ENCODE measurements at regions not wholly inside any gene's neighbourhood (a gene's known extent, or its start where the extent isn't known, plus 50 kb on each side); places are given as distances from the start of the nearest gene placed in this dataset.

- Histone ChIP-seq H3K9me3 (no peaks in the 10 kb centered on the region), H3K36me3 (no peaks in the 10 kb centered on the region), H3K27me3 (no peaks in the 10 kb centered on the region), H3K27ac (no peak overlapping the region), H3K4me3 (no peak overlapping the region), H3K4me1 (no peaks in the 10 kb centered on the region)
- DNase-seq, result no peak
- ATAC-seq, result peak; percentile 79
- TF ChIP-seq, protein P1, sequence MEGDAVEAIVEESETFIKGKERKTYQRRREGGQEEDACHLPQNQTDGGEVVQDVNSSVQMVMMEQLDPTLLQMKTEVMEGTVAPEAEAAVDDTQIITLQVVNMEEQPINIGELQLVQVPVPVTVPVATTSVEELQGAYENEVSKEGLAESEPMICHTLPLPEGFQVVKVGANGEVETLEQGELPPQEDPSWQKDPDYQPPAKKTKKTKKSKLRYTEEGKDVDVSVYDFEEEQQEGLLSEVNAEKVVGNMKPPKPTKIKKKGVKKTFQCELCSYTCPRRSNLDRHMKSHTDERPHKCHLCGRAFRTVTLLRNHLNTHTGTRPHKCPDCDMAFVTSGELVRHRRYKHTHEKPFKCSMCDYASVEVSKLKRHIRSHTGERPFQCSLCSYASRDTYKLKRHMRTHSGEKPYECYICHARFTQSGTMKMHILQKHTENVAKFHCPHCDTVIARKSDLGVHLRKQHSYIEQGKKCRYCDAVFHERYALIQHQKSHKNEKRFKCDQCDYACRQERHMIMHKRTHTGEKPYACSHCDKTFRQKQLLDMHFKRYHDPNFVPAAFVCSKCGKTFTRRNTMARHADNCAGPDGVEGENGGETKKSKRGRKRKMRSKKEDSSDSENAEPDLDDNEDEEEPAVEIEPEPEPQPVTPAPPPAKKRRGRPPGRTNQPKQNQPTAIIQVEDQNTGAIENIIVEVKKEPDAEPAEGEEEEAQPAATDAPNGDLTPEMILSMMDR (IDR thresholded peaks at IDR 0.05), result no peak
- intact Hi-C loops (cut with DNase I), result no loop called here
Measured at GRCh38 chrX:68931345-68931744, 102.5 kb downstream of the EFNB1 start.

- Histone ChIP-seq H3K27me3 (no peaks in the 10 kb centered on the region), H3K27ac (no peak overlapping the region), H3K4me3 (no peak overlapping the region), H3K9me3 (no peaks in the 10 kb centered on the region), H3K36me3 (no peaks in the 10 kb centered on the region), H3K4me1 (no peaks in the 10 kb centered on the region)
- no peak for DNase-seq
- intact Hi-C loops (cut with DNase I), result no loop called here
- TF ChIP-seq, protein P1 (IDR thresholded peaks at IDR 0.05), result no peak
- no peak for ATAC-seq
Measured at GRCh38 chrX:68930542-68931317, 101.9 kb downstream of the EFNB1 start.

- Histone ChIP-seq H3K4me1 (no peaks in the 10 kb centered on the region), H3K36me3 (no peaks in the 10 kb centered on the region), H3K27me3 (no peaks in the 10 kb centered on the region), H3K9me3 (no peaks in the 10 kb centered on the region), H3K4me3 (no peak overlapping the region), H3K27ac (no peak overlapping the region)
- DNase-seq, result no peak
- intact Hi-C loops (cut with DNase I), result no loop called here
- TF ChIP-seq, protein P1 (IDR thresholded peaks at IDR 0.05), result no peak
- peak; percentile 23 for ATAC-seq
Measured at GRCh38 chrX:68929332-68930150, 100.7 kb downstream of the EFNB1 start.

DNA sequence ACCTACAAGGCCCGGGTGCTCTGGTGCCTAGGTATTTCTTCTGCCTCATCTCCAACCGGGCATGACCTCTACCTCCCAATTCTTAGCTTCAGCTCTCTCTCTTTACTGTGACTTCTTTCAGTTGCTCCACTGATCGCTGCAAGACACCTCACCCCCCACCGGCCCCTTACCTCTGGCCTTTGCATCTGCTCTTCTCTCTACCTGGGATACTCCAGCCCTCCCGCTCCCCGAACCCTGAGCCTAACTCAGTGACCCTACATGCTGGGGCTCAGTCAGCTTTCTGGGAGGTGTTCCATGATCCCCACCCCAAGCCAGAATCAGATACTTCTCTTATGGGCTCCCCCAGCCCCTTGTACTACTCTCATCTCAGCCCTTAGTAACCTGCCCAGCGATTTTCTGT is 99.6 kb downstream of the EFNB1 start:
- TF ChIP-seq, protein P1 (IDR thresholded peaks at IDR 0.05), result no peak

DNA sequence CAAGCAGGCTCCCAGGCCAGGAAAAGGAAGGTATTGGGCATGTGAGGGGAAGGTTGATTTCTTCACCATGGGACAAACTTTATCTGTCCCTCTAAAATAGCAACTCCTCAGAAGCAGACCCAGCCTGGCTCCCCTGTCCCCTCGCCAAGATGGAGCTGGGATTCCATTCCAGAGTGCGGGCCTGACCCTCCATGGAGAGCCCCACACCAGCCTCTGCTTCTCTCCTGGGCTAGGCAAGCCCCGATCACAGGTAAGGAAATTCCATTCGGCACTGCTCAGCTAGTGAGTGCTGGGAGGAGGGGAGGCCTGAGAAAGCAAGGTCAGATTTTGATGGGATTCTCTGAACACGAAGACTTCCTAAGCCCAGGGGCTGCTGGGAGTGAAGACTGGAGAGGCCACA is 98.4 kb downstream of the EFNB1 start:
- H3K27ac ChIP-seq, result no peak overlapping the region
- no peak overlapping the region for H3K4me3 ChIP-seq
- H3K36me3 ChIP-seq, result no peaks in the 10 kb centered on the region
- no peaks in the 10 kb centered on the region for H3K4me1 ChIP-seq
- intact Hi-C loops (cut with DNase I), result no loop called here
- DNase-seq, result no peak
- no peaks in the 10 kb centered on the region for H3K9me3 ChIP-seq
- no peaks in the 10 kb centered on the region for H3K27me3 ChIP-seq
- TF ChIP-seq, protein P1 (IDR thresholded peaks at IDR 0.05), result no peak
- ATAC-seq, result no peak

More for the DNA sequence above, 99.6 kb downstream of the EFNB1 start:
- Histone ChIP-seq H3K27ac (no peak overlapping the region), H3K36me3 (no peaks in the 10 kb centered on the region), H3K4me3 (no peak overlapping the region), H3K9me3 (no peaks in the 10 kb centered on the region), H3K4me1 (no peaks in the 10 kb centered on the region), H3K27me3 (no peaks in the 10 kb centered on the region)
- ATAC-seq (no peak), DNase-seq (no peak)
- intact Hi-C loops (cut with DNase I), result no loop called here

Measured in upper lobe of right lung (tissue), 1 donor.